K562 (cell line): ENCODE measurements at regions not wholly inside any gene's neighbourhood (a gene's known extent, or its start where the extent isn't known, plus 50 kb on each side); places are given as distances from the start of the nearest gene placed in this dataset.

Experiments
- ATAC-seq: fragments of 200-7000 bp; cut with Tn5 transposase; 3 replicates; pipeline ENCODE4 v1.9.1; 2020; ENCODE audit warnings: moderate library complexity
- BruUV-seq: library from RNA; stranded (reverse); fragments of 400-500 nt; replicated peaks from 2 replicates; lab custom pipeline; 2021; lab: Mats Ljungman, UMichigan
- CTCF ChIA-PET: fragments of 300-600 bp; formaldehyde crosslinking; extraction: SDS; loops from one replicate; lab custom pipeline; 2021; ENCODE audit warnings: low intra/inter-chr PET ratio; lab: Yijun Ruan, JAX
- POLR2A ChIA-PET: fragments of 300-600, 350-650 bp; sonication (Branson Sonifier 250); formaldehyde crosslinking; extraction: SDS; loops from one replicate; lab custom pipeline; 2021; ENCODE audit warnings: antibody characterized with exemption, inconsistent platforms; lab: Yijun Ruan, JAX
- DNase-seq, 4 experiments: peaks; one replicate each; pipeline versions ENCODE4 v3.0.0 to v3.0.0-alpha.2; 2011 to 2018; ENCODE audit warnings: low spot score in 3 of 4, mixed read lengths in 3 of 4; ENCODE audit errors: extremely low read depth in 1 of 4
- FAIRE-seq: peaks from 2 replicates; lab custom pipeline; 2011; peaks lifted over from hg19 to GRCh38; lab: Jason Lieb, UNC
- H2AFZ ChIP-seq: 2 replicates; pipeline ENCODE4 v1.6.0; 2011; ENCODE audit warnings: low read depth, low read length, control low read depth, inconsistent platforms
- H3K27ac ChIP-seq: fragments of 200-600 bp; 3 replicates; pipeline ENCODE4 v1.8.0; 2011; ENCODE audit warnings: low read depth, mild to moderate bottlenecking, control low read depth, inconsistent platforms, low read length, moderate library complexity, mixed read lengths; ENCODE audit errors: extremely low read depth
- H3K27me3 ChIP-seq, 2 experiments: fragments of 300-600 bp in 1 of 2; 2 replicates in 1 of 2; 3 replicates in 1 of 2; pipeline versions ENCODE4 v1.6.0 to v1.8.0; 2011; ENCODE audit warnings: inconsistent platforms in 2 of 2, low read length in 2 of 2, mild to moderate bottlenecking in 1 of 2, mixed read lengths in 1 of 2, moderate library complexity in 1 of 2; ENCODE audit not compliant: control insufficient read depth in 2 of 2, insufficient read depth in 2 of 2
- H3K36me3 ChIP-seq: fragments of 300-600 bp; 3 replicates; pipeline ENCODE4 v1.8.0; 2011; ENCODE audit warnings: mild to moderate bottlenecking, low read length, inconsistent platforms; ENCODE audit not compliant: control insufficient read depth, insufficient read depth
- H3K4me1 ChIP-seq, 2 experiments: fragments of 200-600 bp in 1 of 2; replicated peaks in 1 of 2; 2 replicates in 1 of 2; 3 replicates in 1 of 2; pipeline versions ENCODE4 v1.5.1 to v1.8.0; 2011; ENCODE audit warnings: inconsistent platforms in 2 of 2, low read length in 2 of 2, mild to moderate bottlenecking in 1 of 2, mixed read lengths in 1 of 2, moderate library complexity in 1 of 2; ENCODE audit not compliant: control insufficient read depth in 2 of 2, insufficient read depth in 2 of 2
- H3K4me2 ChIP-seq: 2 replicates; pipeline ENCODE4 v1.6.1; 2011; ENCODE audit warnings: low read length, control low read depth, inconsistent platforms, mixed read lengths; ENCODE audit not compliant: insufficient read depth
- H3K4me3 ChIP-seq: fragments of 200-600 bp; sonication (generic), shearing (Covaris generic); 2 replicates; pipeline ENCODE4 v1.5.1; 2016; ENCODE audit warnings: control low read depth, inconsistent platforms
- H3K79me2 ChIP-seq: fragments of 200-600 bp; 3 replicates; pipeline ENCODE4 v1.8.0; 2011; ENCODE audit warnings: low read length, inconsistent platforms; ENCODE audit not compliant: control insufficient read depth, insufficient read depth
- H3K9ac ChIP-seq, 2 experiments: 2 replicates each; pipeline versions ENCODE4 v1.6.0 to v1.6.1; 2011; ENCODE audit warnings: low read depth in 2 of 2, low read length in 2 of 2, control low read depth in 1 of 2, inconsistent platforms in 1 of 2, mild to moderate bottlenecking in 1 of 2, mixed read lengths in 1 of 2; ENCODE audit not compliant: insufficient read depth in 1 of 2
- H3K9me1 ChIP-seq: one replicate; pipeline ENCODE4 v1.6.0; 2011; ENCODE audit warnings: inconsistent platforms, mild to moderate bottlenecking, low read length, moderate library complexity; ENCODE audit not compliant: control insufficient read depth, insufficient read depth
- H3K9me3 ChIP-seq: replicated peaks from 2 replicates; pipeline ENCODE4 v1.5.1; 2011; ENCODE audit warnings: low read depth, low read length, inconsistent platforms; ENCODE audit not compliant: control insufficient read depth, insufficient read depth
- H4K20me1 ChIP-seq: replicated peaks from 2 replicates; pipeline ENCODE4 v1.6.1; 2011; ENCODE audit warnings: low read length, inconsistent platforms, mixed read lengths; ENCODE audit not compliant: control insufficient read depth, insufficient read depth
- ELF2 ChIP-seq: fragments of 250-450 bp; sonication (Bioruptor Pico); IDR thresholded peaks from 2 replicates; pipeline ENCODE4 v1.5.0; 2021; ENCODE audit warnings: mild to moderate bottlenecking
- ESRRA ChIP-seq: fragments of 450-650 bp; IDR thresholded peaks from 2 replicates; pipeline ENCODE4 v1.6.1; 2014; ENCODE audit warnings: low read depth, mild to moderate bottlenecking, moderate library complexity, borderline replicate concordance
- RCOR1 ChIP-seq, 2 experiments: IDR thresholded peaks; 2 replicates each; pipeline ENCODE4 v1.6.1; 2012; ENCODE audit warnings: low read depth in 2 of 2, low read length in 2 of 2, borderline replicate concordance in 1 of 2, improper control_type of control experiment in 1 of 2
- RERE ChIP-seq: sonication (generic); formaldehyde crosslinking; IDR thresholded peaks from 2 replicates; pipeline ENCODE4 v1.8.0; 2023; ENCODE audit warnings: missing genetic modification reagents, mild to moderate bottlenecking, borderline replicate concordance
- TCFL5 ChIP-seq: fragments of 250-450 bp; sonication (Bioruptor Pico); conservative IDR thresholded peaks from 2 replicates; pipeline ENCODE4 v1.6.1; 2021; ENCODE audit warnings: mild to moderate bottlenecking, moderate library complexity, matching md5 sums
- ZNF696 ChIP-seq: fragments of 250-450 bp; sonication (Bioruptor Pico); conservative IDR thresholded peaks from 2 replicates; pipeline ENCODE4 v1.4.0; 2020; ENCODE audit warnings: mild to moderate bottlenecking, moderate library complexity
- WGBS: fragments of 100-300 bp; shearing (Covaris generic); methylation state at CpG from one replicate; pipeline ENCODE4 v1.1.6; 2016; ENCODE audit warnings: low coverage, mixed read lengths; ENCODE audit not compliant: insufficient coverage; ENCODE audit errors: missing lambda C conversion rate; 5-methylcytosine and 5-hydroxymethylcytosine counted together
- in situ Hi-C: fragments of 300-500 bp; cut with MboI; formaldehyde crosslinking; loops from 4 replicates; pipeline ENCODE4 v1.15.0; 2018; ENCODE audit warnings: inconsistent platforms, mixed read lengths
- intact Hi-C: fragments of 100-400 bp; cut with micrococcal nuclease; formaldehyde crosslinking; loops from 2 replicates; pipeline ENCODE4 v1.14.2; 2022
- TF ChIP-seq, protein P1 (sequence below): fragments of 200-400 bp; formaldehyde crosslinking; IDR thresholded peaks from 2 replicates; pipeline ENCODE4 v1.6.1; 2017; ENCODE audit warnings: mild to moderate bottlenecking, low read depth, low read length, moderate library complexity
- TF ChIP-seq, protein P2 (sequence below): fragments of 200-800 bp; sonication (Bioruptor generic); IDR thresholded peaks from 2 replicates; pipeline ENCODE4 v1.6.1; 2016; ENCODE audit warnings: missing genetic modification characterization, missing compliant biosample characterization

DNA sequence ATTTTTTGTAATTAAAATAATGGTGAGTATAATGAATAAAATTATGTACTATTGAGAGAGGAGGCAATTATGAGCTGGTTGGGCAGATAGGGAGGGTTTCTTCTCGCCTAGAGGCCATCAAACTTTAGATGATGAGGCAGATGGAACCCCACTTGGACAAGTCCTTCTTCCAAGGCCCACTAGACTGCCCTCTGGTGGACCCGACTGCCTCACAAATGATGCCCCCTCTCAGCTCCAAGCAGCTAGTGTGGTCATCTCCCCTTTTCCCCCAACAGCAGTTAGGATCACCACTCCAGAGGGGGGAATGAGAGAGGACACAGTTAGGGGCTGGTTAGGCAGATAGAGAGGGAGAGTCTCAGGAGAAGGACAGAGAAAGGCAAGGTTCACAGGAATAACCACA lies 348.0 kb upstream of the CDH18 start (continued):
- TF ChIP-seq, protein P1, sequence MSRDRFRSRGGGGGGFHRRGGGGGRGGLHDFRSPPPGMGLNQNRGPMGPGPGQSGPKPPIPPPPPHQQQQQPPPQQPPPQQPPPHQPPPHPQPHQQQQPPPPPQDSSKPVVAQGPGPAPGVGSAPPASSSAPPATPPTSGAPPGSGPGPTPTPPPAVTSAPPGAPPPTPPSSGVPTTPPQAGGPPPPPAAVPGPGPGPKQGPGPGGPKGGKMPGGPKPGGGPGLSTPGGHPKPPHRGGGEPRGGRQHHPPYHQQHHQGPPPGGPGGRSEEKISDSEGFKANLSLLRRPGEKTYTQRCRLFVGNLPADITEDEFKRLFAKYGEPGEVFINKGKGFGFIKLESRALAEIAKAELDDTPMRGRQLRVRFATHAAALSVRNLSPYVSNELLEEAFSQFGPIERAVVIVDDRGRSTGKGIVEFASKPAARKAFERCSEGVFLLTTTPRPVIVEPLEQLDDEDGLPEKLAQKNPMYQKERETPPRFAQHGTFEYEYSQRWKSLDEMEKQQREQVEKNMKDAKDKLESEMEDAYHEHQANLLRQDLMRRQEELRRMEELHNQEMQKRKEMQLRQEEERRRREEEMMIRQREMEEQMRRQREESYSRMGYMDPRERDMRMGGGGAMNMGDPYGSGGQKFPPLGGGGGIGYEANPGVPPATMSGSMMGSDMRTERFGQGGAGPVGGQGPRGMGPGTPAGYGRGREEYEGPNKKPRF, result no peak
- TF ChIP-seq ESRRA, result no peak

DNA sequence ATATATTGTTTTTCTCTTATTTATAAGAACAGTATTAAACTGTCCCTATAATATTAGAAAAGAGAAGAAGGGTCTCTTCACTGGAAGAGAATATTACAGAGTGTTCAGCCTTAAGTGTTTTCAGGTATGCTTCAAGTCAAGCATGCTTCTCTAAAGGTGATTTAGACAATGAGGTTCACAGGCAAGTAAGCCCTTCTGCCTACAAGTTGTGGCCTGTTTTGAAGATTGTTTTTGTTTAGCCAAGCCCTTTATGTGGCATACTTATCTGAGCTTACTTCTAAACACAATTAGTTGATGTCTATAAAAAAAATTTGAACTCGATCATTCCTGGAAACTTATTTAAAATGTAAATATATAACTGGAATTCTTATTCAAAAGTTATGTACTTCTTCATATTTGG lies 343.8 kb upstream of the CDH18 start:
- ATAC-seq, result no peak
- no peaks in the 10 kb centered on the region for H3K27me3 ChIP-seq
- no peaks in the 10 kb centered on the region for H4K20me1 ChIP-seq
- no peak overlapping the region for H3K27ac ChIP-seq
- no peaks in the 10 kb centered on the region for H3K79me2 ChIP-seq
- H3K36me3 ChIP-seq, result no peaks in the 10 kb centered on the region
- 0% methylated on average over 1 of the region's 1 CpG for WGBS
- no peaks in the 10 kb centered on the region for H3K4me1 ChIP-seq
- no peaks in the 10 kb centered on the region for H3K9me1 ChIP-seq
- H3K4me3 ChIP-seq, result no peak overlapping the region
- no peak for DNase-seq
- no peak overlapping the region for H2AFZ ChIP-seq
- ChIA-PET CTCF (no interaction called here), POLR2A (no interaction called here)
- no peak overlapping the region for H3K4me2 ChIP-seq
- H3K9me3 ChIP-seq, result peaks cover 2% of the 10 kb centered on the region; the same call in 1 of the 2 replicates
- FAIRE-seq, result no peak
- in situ Hi-C loops, result no loop called here
- intact Hi-C loops, result no loop called here
- H3K9ac ChIP-seq, result no peak overlapping the region
- no TSS peak for BruUV-seq
- TF ChIP-seq RCOR1 (IDR thresholded peaks at IDR 0.05; ENCODE audit: borderline replicate concordance in 1 of 2, low read depth in 2 of 2, low read length in 2 of 2) (no peak), ZNF696 (CRISPR knock-in tag) (no peak), ELF2 (CRISPR knock-in tag) (no peak), RERE (no peak), TCFL5 (no peak)
- TF ChIP-seq, protein P2, sequence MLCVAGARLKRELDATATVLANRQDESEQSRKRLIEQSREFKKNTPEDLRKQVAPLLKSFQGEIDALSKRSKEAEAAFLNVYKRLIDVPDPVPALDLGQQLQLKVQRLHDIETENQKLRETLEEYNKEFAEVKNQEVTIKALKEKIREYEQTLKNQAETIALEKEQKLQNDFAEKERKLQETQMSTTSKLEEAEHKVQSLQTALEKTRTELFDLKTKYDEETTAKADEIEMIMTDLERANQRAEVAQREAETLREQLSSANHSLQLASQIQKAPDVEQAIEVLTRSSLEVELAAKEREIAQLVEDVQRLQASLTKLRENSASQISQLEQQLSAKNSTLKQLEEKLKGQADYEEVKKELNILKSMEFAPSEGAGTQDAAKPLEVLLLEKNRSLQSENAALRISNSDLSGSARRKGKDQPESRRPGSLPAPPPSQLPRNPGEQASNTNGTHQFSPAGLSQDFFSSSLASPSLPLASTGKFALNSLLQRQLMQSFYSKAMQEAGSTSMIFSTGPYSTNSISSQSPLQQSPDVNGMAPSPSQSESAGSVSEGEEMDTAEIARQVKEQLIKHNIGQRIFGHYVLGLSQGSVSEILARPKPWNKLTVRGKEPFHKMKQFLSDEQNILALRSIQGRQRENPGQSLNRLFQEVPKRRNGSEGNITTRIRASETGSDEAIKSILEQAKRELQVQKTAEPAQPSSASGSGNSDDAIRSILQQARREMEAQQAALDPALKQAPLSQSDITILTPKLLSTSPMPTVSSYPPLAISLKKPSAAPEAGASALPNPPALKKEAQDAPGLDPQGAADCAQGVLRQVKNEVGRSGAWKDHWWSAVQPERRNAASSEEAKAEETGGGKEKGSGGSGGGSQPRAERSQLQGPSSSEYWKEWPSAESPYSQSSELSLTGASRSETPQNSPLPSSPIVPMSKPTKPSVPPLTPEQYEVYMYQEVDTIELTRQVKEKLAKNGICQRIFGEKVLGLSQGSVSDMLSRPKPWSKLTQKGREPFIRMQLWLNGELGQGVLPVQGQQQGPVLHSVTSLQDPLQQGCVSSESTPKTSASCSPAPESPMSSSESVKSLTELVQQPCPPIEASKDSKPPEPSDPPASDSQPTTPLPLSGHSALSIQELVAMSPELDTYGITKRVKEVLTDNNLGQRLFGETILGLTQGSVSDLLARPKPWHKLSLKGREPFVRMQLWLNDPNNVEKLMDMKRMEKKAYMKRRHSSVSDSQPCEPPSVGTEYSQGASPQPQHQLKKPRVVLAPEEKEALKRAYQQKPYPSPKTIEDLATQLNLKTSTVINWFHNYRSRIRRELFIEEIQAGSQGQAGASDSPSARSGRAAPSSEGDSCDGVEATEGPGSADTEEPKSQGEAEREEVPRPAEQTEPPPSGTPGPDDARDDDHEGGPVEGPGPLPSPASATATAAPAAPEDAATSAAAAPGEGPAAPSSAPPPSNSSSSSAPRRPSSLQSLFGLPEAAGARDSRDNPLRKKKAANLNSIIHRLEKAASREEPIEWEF (CRISPR knock-in tag), result no peak
